Fibroblast of skin of scalp (primary cell): ENCODE measurements at regions not wholly inside any gene's neighbourhood (a gene's known extent, or its start where the extent isn't known, plus 50 kb on each side); places are given as distances from the start of the nearest gene placed in this dataset.
A peak's percentile ranks its signal among the peaks of the same experiment; 100 is the strongest.

Experiments
- DNase-seq: peaks from one replicate; pipeline ENCODE4 v3.0.0-alpha.2; 2013

DNA sequence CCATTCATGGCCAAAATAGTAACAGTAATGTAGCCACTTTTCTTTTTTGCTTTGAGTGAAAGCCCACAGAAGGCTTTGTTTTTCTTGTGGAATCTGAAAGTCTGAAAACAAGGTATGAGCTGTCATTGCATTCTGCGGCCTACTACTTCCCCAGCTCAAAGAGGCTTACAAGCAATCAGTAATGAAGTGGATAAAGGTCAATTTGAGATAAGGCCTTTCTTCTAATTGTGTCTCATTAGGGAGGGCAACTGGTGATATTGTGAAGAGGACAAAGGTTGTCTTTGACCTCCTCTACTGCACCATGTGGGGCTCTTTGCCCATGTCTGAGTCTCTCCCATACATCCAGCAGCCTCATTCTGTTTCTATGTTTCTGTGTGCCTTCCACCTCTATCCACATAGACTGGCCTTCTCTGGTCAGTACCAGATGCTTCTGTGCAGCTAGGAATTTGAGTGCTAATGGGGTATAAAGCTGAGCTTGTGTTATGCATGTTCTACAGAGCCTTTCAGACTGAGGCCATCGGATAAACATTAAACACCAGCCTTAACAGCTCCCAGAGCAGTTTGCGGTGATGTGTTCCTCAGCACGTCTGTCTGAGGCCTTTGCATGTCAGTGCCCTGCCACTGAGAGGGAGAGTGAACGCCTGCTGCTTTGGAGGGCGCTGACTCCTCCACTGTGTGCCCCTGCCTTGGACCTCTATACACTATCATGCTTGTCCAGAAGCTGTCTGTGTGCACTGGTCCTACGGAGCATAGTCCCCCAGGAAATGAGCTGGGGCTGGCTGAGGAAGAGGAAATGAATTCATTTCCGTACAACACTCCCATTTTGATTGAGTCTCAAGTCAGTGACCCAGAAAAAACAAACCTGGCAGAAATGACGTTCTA, 80.2 kb downstream of the SH2D1A start:
- DNase-seq = no peak

DNA sequence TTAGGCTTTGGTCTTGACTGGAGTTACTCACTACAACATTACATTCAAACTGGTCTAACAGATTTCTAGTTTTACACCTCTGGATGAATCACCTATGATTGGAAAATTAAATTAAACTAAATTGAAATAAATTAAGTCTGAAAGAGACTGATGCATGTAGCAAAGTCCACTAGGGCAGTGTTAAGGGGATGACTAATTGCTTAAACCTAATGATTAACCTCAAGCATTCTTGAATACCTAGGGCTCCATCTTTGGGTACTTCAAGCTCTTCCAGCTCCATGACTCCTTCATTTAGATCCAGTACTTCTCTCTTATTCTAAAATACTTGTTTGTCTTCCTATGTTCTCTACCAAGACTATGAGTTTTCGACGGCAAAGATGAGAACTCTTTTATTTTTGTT, 86.8 kb downstream of the SH2D1A start:
- no peak for DNase-seq

GRCh38 chrX:124435616-124436015, 89.3 kb downstream of the SH2D1A start:
- no peak for DNase-seq

DNA sequence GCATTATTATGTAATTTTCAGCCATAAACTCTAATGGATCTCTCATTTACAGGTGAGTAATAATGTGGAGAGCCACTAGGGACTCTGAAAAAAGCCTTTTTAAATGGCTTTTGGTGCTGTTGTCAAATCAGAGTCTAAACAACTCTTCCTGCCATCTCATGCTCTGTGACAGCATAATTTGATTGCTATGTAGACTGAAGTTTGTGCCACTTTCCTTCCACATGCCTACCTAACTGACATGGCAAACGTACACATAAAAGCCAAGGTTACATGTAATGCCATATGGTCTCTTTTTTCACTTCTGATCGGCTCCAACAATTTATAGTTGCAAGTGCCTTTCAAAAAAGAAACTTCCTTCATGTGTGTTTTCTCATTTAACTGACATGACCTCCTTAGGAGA, 94.3 kb downstream of the SH2D1A start:
- DNase-seq = no peak

DNA sequence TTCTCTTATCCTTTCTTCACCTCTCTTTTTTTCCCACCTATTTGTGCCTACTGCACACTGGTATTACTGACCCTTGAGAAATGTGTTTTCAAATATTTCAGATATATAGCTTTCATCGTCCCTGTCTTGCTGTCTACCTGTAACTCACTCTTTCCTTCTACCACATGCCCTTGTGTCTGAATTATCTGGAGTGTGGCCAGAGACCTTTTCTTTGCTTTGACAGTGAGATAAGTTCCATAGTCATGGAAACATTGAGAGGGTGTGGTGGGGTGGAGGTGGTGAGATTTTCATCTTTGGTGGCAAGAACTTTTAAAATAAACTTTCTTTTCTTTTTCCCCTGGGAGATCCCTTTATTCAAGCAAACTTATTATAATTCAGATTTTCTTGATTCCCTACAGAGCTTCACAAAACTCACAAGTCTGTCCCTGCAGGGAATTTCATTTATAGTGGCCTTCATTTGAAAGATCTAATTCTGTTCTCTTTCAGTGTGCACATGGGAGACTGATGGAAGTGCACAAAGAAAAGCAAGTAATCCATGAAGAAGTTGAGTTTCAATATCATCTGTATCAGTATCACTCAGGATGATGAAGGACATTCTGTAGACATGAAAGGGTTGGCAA, 95.7 kb downstream of the SH2D1A start:
- DNase-seq = no peak

GRCh38 chrX:124455966-124456365, 109.6 kb downstream of the SH2D1A start:
- no peak for DNase-seq

DNA sequence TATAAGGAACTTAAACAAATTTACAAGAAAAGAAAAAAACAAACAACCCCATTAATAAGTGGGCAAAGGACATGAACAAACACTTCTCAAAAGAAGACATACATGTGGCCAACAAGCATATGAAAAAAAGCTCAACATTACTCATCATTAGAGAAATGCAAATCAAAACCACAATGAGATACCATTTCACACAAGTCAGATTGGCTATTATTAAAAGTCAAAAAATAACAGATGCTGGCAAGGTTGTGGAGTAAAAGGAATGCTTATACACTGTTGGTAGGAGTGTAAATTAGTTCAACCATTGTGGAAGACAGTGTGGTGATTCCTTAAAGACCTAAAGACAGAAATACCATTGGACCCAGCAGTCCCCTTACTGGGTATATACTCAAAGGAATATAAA, 113.5 kb downstream of the SH2D1A start:
- peak; percentile 55 for DNase-seq

DNA sequence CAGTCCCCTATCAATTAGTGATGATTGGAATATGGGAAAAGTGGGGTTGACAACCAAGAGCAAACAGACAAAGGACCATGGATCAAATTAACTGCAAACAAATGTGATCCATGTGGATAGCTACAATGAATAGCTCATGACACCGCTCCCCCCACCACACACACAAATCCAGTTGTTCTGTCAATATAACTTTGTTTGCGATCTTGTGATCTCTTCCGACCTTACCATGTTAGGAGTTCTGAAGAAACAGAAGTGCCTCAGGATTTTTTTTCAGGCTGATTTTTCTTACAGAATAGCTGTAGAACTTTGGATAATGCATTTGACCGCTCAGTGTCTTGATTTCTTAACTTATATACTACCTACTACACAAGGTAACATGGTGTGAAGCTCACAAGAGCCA, 116.6 kb downstream of the SH2D1A start:
- no peak for DNase-seq

DNA sequence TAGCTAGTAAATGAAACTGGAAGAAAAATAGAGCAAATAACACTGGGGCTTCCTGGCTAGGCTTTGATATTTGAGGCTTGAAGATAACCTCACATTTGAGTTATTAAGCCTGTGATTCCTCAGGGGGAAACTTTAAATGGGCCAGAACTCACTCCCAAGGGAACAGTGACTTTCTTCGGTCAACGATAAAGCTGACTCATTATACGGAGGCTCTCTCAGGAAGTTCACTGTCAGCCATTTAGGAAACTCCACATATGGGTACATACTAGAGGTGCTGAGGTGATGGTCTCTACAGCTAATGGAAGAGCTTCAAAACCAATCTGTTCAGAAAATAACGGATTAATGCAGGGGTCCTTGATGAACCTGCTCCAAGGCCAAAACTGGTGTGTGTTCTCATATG, 120.8 kb downstream of the SH2D1A start:
- DNase-seq = no peak

- no peak for DNase-seq
Measured at GRCh38 chrX:124475358-124475757, 129.0 kb downstream of the SH2D1A start.

GRCh38 chrX:124476562-124476961, 130.2 kb downstream of the SH2D1A start:
- DNase-seq = no peak

DNA sequence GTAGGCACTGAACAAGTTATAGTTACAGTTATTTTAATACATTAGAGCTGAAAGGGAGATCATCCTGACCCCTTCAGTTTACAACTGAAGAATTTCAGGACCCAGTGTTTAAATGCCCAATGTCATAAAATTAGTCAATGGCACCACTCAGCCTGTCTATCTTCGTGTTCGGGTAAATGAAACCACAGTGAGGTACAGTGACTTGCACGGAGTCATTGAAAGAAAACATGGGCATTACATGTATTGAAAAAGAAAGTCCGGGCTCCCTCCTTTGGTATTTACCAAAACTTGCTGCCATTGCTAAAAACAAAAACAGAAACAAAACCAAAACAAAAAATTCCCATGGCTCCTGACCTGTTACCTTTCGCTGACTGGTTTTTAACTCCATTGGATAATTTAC, 131.7 kb downstream of the SH2D1A start:
- no peak for DNase-seq

DNA sequence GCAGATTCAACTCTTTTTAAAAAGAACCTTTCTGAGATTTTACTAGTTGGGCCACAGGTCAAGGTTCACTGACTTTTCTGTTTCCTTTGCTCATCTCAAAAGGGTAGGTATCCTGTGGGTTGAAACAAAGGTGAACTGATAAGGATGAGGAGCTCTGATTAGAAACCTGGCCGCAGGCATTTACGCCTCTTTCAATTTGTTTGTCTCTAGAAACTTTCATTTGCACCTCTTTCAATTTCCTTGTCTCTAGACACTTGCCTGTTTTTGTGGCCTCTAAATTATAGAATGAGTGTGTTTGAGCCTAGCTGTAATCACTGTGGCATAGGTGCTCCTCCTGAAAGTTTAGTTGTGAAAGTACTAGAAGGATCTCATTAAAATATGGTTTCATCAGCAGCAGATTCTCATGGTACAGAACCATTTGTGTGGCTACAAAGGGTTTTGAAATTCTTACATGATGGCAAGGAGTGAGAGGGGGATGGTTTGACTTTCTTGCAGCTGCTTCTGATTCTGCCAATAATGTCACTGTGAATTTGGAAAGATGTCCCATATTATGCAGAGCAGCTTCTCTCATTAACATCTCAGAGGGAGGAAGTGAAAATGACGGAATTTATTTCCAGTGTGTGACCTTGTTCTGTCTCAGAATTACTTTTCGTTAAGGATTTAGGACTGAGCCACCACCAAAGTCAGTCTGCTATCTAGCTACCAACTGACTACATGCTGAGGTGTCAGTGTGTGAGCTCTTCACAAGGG, 142.2 kb downstream of the SH2D1A start:
- no peak for DNase-seq

GRCh38 chrX:124493984-124494383, 147.6 kb downstream of the SH2D1A start:
- DNase-seq = no peak

DNA sequence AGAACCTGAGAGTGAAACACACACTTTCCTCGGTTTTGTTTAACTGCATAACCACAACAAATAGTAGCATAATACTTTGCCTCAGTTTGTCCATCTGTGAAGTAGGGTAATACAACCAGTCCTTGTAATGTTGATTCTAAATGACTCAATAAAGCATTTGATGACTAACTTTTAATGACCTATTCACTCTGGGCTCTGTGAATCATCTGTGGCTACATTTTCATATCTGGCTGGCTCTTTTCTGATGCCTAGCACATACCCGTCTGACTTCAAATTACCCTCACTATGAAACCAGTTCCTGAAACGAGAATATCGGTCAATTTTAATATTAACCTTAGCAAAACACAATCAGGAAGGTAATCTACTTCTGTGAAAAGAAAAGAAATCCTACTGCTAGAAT, 151.0 kb downstream of the SH2D1A start:
- DNase-seq = peak; percentile 17

DNA sequence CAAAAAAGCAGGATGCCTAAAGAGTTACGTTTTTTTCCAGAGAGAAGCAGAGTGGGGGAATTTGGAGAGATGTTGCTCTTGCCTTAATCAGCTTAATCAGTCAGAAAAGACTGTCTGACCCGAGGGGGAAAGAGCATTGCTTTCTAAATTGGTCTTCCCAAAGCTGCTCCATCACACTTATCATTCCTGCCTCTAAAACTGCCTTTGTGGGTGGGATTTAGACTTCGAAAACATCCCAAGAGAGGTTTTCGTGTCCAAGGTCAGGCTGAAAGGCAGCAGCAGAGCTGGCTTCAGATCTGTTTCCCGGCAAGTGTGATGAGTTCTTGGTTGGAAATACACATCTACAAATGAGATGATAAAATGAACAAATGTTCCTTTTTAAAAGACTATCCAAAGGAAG, 155.2 kb downstream of the SH2D1A start:
- no peak for DNase-seq

- no peak for DNase-seq
Measured at GRCh38 chrX:124502166-124502565, 155.8 kb downstream of the SH2D1A start.

GRCh38 chrX:124502599-124502998, 156.2 kb downstream of the SH2D1A start:
- no peak for DNase-seq

GRCh38 chrX:124504111-124504983, 158.0 kb downstream of the SH2D1A start:
- DNase-seq = peak; percentile 79

- no peak for DNase-seq
Measured at GRCh38 chrX:124506066-124506465, 159.7 kb downstream of the SH2D1A start.

GRCh38 chrX:124507246-124507645, 160.9 kb downstream of the SH2D1A start:
- peak; percentile 50 for DNase-seq

- peak; percentile 70 for DNase-seq
Measured at GRCh38 chrX:124518885-124519284, 172.5 kb downstream of the SH2D1A start.

DNA sequence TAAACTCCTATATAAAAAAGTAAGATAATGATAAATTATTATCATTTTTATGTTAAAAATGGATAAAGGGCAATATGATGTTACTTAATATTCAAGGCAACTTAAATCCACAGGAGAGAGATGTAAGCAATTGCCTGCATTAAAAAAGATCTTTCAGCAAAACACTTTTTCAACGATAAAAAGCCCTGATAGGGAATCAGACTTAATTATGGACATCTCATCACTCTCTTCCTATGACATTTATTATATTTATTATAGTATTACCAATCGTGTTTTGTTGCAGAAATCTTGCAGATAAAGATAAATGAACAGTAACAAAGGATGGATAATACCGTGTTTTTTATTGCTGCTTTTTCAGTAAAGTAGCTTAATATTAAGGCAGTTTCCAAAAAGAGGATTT, 178.5 kb downstream of the SH2D1A start:
- DNase-seq = no peak
